ENCODE measurements at regions not wholly inside any gene's neighbourhood (a gene's known extent, or its start where the extent isn't known, plus 50 kb on each side); places are given as distances from the start of the nearest gene placed in this dataset.

DNA sequence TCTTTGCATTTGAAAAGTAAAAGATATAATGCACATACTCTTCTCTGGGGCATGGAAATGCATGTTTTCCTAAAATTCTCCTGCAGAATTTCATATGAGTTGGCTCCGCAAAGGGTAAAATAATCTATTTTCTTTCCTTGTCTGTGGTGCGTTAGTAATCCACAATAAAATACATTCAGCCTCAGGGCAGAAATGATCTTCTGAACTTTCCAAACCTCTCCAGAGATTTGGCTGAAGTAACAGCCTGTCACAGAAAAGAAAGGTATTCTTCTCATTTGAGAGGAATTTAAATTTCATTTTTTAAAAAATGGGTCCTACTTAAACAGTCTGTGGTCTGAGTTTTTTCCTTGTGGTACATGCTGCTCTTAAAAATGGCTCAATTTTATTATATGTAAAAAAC is 182.7 kb upstream of the DCBLD2 start:
- Histone ChIP-seq H3K9me2 (replicated peaks; ENCODE audit: insufficient read depth) (no peaks in the 10 kb centered on the region), H3K9me3 (ENCODE audit: low read depth) (no peaks in the 10 kb centered on the region), H3K4me2 (no peak overlapping the region), H3K79me2 (no peaks in the 10 kb centered on the region), H2AFZ (no peak overlapping the region), H3K27me3 (peaks cover 3% of the 10 kb centered on the region), H3K27ac (no peak overlapping the region), H3K36me3 (replicated peaks; ENCODE audit: insufficient read depth, low read depth) (no peaks in the 10 kb centered on the region), H4K20me1 (ENCODE audit: insufficient read depth, poor library complexity, severe bottlenecking) (no peaks in the 10 kb centered on the region), H3K4me1 (ENCODE audit: insufficient read depth) (no peaks in the 10 kb centered on the region), H3K4me3 (no peak overlapping the region)
- DNase-seq (ENCODE audit: low spot score): no peak
- 61% methylated on average over 2 of the region's 2 CpGs for WGBS (ENCODE audit: low lambda C conversion rate, missing lambda C conversion rate)
- TF ChIP-seq EZH2phosphoT487 (IDR thresholded peaks at IDR 0.05; ENCODE audit: low read depth, severe bottlenecking, unreplicated experiment) (no peak), EZH2 (IDR thresholded peaks at IDR 0.05; ENCODE audit: borderline replicate concordance) (no peak)
- TF ChIP-seq, protein P1, sequence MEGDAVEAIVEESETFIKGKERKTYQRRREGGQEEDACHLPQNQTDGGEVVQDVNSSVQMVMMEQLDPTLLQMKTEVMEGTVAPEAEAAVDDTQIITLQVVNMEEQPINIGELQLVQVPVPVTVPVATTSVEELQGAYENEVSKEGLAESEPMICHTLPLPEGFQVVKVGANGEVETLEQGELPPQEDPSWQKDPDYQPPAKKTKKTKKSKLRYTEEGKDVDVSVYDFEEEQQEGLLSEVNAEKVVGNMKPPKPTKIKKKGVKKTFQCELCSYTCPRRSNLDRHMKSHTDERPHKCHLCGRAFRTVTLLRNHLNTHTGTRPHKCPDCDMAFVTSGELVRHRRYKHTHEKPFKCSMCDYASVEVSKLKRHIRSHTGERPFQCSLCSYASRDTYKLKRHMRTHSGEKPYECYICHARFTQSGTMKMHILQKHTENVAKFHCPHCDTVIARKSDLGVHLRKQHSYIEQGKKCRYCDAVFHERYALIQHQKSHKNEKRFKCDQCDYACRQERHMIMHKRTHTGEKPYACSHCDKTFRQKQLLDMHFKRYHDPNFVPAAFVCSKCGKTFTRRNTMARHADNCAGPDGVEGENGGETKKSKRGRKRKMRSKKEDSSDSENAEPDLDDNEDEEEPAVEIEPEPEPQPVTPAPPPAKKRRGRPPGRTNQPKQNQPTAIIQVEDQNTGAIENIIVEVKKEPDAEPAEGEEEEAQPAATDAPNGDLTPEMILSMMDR (IDR thresholded peaks at IDR 0.05; ENCODE audit: poor library complexity): no peak

DNA sequence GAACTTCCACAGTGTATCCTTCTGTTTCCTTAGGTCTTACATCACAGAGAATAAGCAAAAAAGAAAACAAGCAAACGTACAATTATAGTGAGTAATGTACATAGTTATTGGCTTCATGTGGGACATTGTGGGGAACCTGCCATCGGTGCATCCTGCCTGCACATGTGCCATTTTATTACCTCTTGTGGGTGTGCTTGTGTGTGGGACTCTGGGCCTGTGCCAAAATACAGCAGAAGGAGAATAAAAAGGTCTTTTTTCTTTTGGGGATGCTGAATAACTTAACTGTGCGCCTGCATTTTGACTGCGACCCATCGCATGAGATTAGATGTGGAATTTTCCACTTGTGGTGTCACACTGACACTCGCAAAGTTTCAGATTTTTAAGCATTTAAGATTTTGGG is 169.6 kb upstream of the DCBLD2 start:
- Histone ChIP-seq H3K27me3 (no peaks in the 10 kb centered on the region), H3K4me2 (no peak overlapping the region), H3K36me3 (replicated peaks; ENCODE audit: insufficient read depth, low read depth) (no peaks in the 10 kb centered on the region), H3K79me2 (no peaks in the 10 kb centered on the region), H3K9me2 (replicated peaks; ENCODE audit: insufficient read depth) (no peaks in the 10 kb centered on the region), H2AFZ (no peak overlapping the region), H3K4me1 (ENCODE audit: insufficient read depth) (no peaks in the 10 kb centered on the region), H3K4me3 (no peak overlapping the region), H3K9me3 (ENCODE audit: low read depth) (no peaks in the 10 kb centered on the region), H3K27ac (no peak overlapping the region), H4K20me1 (ENCODE audit: insufficient read depth, poor library complexity, severe bottlenecking) (no peaks in the 10 kb centered on the region)
- TF ChIP-seq EZH2 (IDR thresholded peaks at IDR 0.05; ENCODE audit: borderline replicate concordance) (no peak), EZH2phosphoT487 (IDR thresholded peaks at IDR 0.05; ENCODE audit: low read depth, severe bottlenecking, unreplicated experiment) (no peak)
- TF ChIP-seq, protein P1 (IDR thresholded peaks at IDR 0.05; ENCODE audit: poor library complexity): no peak
- DNase-seq (ENCODE audit: low spot score): no peak
- 95% methylated on average over 6 of the region's 6 CpGs for WGBS (ENCODE audit: low lambda C conversion rate, missing lambda C conversion rate)

DNA sequence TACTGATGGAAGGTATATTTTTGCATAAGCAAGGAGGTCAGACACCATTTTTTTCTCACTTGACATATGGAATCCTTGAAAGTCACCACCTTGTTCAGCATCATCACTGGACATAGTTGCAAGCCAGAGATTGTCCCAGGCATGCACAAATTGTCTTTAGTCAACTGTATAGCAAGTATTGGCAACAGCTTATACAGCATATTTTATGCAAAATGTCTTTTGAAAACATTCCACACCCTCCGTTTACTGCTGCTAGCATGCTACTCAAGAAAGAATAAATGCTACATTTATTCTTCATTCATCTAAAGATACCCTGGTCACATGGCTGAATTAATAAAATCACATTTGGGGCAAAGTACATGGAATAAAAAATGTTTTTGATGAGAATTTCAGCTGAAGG is 168.5 kb upstream of the DCBLD2 start:
- 94% methylated on average over 1 of the region's 1 CpG for WGBS (ENCODE audit: low lambda C conversion rate, missing lambda C conversion rate)
- Histone ChIP-seq H3K79me2 (no peaks in the 10 kb centered on the region), H3K36me3 (replicated peaks; ENCODE audit: insufficient read depth, low read depth) (no peaks in the 10 kb centered on the region), H3K4me2 (no peak overlapping the region), H2AFZ (no peak overlapping the region), H3K27ac (no peak overlapping the region), H3K9me3 (ENCODE audit: low read depth) (no peaks in the 10 kb centered on the region), H3K4me3 (no peak overlapping the region), H3K27me3 (no peaks in the 10 kb centered on the region), H3K4me1 (ENCODE audit: insufficient read depth) (no peaks in the 10 kb centered on the region), H3K9me2 (replicated peaks; ENCODE audit: insufficient read depth) (no peaks in the 10 kb centered on the region), H4K20me1 (ENCODE audit: insufficient read depth, poor library complexity, severe bottlenecking) (no peaks in the 10 kb centered on the region)
- no peak for DNase-seq (ENCODE audit: low spot score)
- TF ChIP-seq EZH2 (IDR thresholded peaks at IDR 0.05; ENCODE audit: borderline replicate concordance): no peak
- TF ChIP-seq EZH2phosphoT487 (IDR thresholded peaks at IDR 0.05; ENCODE audit: low read depth, severe bottlenecking, unreplicated experiment): no peak
- TF ChIP-seq, protein P1 (IDR thresholded peaks at IDR 0.05; ENCODE audit: poor library complexity): no peak

DNA sequence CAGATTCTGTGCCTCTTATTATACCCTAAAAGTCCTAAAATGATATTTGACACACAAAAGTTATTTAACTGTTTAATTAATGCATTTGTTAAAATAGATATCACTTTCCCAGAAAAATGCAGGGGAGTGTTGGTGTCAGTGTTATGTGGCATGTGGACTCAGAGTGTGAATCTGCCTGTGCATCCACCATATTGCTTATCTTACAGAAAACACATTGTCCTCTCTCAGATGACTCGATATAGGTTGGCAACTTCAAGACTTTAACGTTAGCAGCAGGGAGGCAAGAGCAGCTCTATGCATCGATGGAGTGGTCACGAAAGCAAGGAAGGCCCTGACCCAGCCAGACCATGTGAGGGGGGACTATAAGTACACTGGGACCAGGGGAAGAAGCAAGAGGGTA is 165.4 kb upstream of the DCBLD2 start:
- no peaks in the 10 kb centered on the region for H3K4me1 ChIP-seq (ENCODE audit: insufficient read depth)
- H3K79me2 ChIP-seq: no peaks in the 10 kb centered on the region
- no peak for DNase-seq (ENCODE audit: low spot score)
- 88% methylated on average over 4 of the region's 4 CpGs for WGBS (ENCODE audit: low lambda C conversion rate, missing lambda C conversion rate)
- no peaks in the 10 kb centered on the region for H3K9me2 ChIP-seq (replicated peaks; ENCODE audit: insufficient read depth)
- no peaks in the 10 kb centered on the region for H3K36me3 ChIP-seq (replicated peaks; ENCODE audit: insufficient read depth, low read depth)
- TF ChIP-seq EZH2phosphoT487 (IDR thresholded peaks at IDR 0.05; ENCODE audit: low read depth, severe bottlenecking, unreplicated experiment) (no peak), EZH2 (IDR thresholded peaks at IDR 0.05; ENCODE audit: borderline replicate concordance) (no peak)
- TF ChIP-seq, protein P1 (IDR thresholded peaks at IDR 0.05; ENCODE audit: poor library complexity): no peak
- H4K20me1 ChIP-seq (ENCODE audit: insufficient read depth, poor library complexity, severe bottlenecking): no peaks in the 10 kb centered on the region
- H3K4me2 ChIP-seq: no peak overlapping the region
- H3K9me3 ChIP-seq (ENCODE audit: low read depth): no peaks in the 10 kb centered on the region
- no peak overlapping the region for H3K27ac ChIP-seq
- no peak overlapping the region for H2AFZ ChIP-seq
- no peaks in the 10 kb centered on the region for H3K27me3 ChIP-seq
- no peak overlapping the region for H3K4me3 ChIP-seq
